ENCODE measurements at regions not wholly inside any gene's neighbourhood (a gene's known extent, or its start where the extent isn't known, plus 50 kb on each side); places are given as distances from the start of the nearest gene placed in this dataset.
"Not testable (repeated sequence)": the region's sequence is repeated elsewhere in the genome, so short reads cannot be mapped to it uniquely, and the experiment has no call there.

DNA sequence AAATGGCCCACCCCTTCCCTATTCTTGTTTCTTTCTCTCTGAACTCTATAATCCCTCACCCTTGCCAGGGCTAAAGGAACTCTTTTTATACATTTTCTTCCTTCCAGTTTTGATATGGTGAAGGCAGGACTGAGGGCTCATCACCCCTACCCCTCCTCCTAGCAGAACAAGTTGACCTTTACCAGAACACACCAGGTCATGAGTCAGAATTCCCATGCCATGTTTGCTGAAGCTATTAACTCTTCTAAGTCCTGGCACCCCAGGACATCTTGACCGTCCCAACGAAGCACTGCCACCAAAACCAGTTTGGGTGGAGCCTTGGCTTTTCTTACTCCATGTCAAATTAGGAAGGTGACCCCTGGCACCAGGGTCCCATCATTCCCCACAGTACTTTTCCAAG is 57.5 kb upstream of the DYNLT3 start:
- no peak for TF ChIP-seq POLR2A (IDR thresholded peaks at IDR 0.05; ENCODE audit: low read length)
- TF ChIP-seq GATA1 (IDR thresholded peaks at IDR 0.05; ENCODE audit: low read depth, low read length): no peak
- DNase-seq: no peak

DNA sequence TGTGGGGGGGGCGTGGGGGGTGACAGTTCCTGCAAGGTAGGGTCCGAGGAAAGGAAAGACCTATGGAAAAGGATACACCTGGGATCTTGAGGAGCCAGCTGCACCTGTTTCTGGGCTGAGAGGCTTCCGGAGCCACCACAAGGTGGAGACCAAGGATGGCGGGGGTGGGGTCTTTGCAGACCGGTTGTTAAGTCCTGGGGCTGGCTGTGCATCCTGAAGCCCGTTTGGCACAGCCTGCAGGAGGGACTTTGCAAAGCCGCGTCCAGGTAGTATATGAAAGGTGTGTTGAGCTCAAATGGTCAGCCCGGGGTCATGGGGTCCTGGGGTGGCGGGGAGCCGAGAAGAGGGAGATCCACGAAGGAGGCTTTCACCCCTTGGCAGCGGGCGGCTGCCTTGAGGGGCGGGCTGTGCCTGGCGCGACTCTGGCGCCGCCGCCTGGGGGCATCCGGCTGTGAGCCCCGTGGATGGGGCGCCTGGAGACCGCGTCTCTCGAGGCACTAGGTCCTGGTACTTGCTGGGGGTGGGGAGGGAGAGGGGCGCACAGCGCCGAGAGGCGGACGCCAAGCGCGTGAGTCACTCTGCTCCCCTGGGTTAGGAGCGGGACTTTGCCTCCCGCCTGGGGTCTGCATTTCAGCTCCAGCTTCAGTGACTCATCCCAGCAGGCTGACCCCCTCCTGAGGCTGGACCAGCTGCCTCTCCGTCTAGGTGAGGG is 58.2 kb upstream of the DYNLT3 start:
- TF ChIP-seq POLR2A (IDR thresholded peaks at IDR 0.05; ENCODE audit: low read length) (no peak), GATA1 (IDR thresholded peaks at IDR 0.05; ENCODE audit: low read depth, low read length) (no peak)
- DNase-seq: peak; percentile 2 to 32

DNA sequence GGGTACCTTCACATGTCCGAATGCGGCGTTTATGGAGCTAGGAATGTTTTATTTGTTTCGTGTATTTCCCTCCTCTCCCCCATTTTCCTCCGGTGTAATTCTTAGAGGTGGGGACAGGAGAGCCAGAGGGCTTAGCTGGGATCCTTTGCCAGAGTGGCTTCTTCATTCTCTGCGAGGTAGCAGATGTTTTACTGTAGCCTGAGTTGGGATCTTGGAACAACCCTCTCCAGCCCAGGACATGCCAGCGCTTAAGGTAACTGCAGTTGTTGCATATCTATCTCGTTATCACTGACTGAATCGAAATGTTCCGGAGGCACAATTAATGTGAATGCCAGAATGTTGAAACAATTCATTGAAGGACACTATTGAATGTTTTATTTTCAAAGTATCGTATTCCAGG is 59.0 kb upstream of the DYNLT3 start:
- no peak for TF ChIP-seq GATA1 (IDR thresholded peaks at IDR 0.05; ENCODE audit: low read depth, low read length)
- TF ChIP-seq POLR2A (IDR thresholded peaks at IDR 0.05; ENCODE audit: low read length): no peak
- DNase-seq: no peak

DNA sequence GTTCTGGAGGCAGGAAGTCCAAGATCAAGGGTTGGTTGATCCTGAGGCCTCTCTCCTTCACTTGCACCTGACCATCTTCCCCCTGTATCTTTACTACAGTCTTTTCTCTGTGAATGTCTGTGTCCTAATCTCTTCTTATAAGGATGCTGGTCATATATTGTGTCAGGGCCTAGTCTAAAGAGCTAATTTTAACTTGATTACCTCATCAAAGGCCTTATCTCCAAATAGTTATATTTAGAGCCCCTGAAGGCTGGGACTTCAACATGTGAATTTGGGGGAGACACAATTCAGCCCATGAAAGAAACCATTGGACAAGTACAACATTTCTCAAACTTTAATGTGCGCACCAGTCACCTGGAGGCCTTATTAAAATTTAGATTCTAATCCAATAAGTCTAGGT is 62.8 kb upstream of the DYNLT3 start:
- peak in 1 of 2 experiments; percentile 13 for DNase-seq
- TF ChIP-seq GATA1 (IDR thresholded peaks at IDR 0.05; ENCODE audit: low read depth, low read length): no peak

DNA sequence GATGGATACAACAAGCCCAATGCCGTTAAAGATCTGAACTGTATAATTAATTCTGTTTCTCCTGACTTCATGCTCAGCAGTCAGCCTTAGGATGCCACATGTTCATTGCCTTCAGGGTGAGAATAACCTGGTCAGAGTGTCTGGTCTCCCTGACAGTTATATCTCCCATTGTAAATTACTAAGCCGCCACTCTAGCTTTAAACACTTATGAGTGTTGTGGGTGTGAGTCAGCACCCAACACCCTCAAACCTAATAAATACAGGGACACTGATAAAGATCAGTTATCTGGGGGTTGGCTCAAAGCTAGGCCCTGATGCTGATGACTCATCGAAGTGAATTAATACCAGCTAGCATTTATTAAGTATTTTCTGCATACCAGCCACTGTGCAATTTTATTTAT is 64.9 kb upstream of the DYNLT3 start:
- DNase-seq: peak; percentile 54 to 66
- TF ChIP-seq POLR2A (IDR thresholded peaks at IDR 0.05; ENCODE audit: low read length) (no peak), GATA1 (IDR thresholded peaks at IDR 0.05; ENCODE audit: low read depth, low read length) (no peak)

DNA sequence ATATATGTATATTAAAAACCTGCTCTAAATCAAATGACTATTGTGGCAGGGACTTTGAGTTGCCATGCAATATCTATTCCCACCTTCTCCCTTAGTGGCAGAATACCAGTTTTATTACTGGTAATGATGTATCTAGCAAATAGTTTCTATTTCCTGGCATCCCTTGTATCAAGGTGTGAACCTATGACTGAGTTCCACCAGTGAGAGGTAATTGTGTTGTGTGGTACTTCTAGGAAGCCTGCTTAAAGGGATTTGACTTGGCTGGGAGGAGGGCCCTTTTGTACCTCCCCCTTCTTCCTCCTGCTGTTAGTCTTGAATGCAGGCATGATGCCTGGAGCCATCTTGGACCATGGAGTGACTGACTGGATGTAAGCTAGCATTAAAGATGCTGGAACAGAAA is 65.4 kb upstream of the DYNLT3 start:
- no peak for DNase-seq
- TF ChIP-seq GATA1 (IDR thresholded peaks at IDR 0.05; ENCODE audit: low read depth, low read length): no peak
- no peak for TF ChIP-seq POLR2A (IDR thresholded peaks at IDR 0.05; ENCODE audit: low read length)

DNA sequence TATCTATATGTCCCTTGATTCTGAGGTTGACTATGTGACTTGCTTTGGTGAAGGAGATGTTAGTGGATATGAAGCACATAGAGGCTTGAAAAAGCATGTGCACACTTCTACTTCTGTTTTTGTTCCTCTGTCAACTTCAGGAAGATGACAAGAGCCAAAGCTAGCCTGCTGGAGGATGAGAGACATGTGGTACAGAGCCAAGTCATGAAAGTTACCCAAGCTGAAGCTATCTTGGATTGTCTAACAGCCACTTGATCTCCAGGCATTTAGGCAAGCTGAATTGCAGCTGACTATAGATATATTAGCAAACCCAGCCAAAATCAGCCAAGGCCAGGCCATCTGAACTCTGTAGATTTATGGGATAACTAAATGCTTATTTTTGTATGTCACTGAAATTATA is 70.8 kb upstream of the DYNLT3 start:
- DNase-seq: no peak
- TF ChIP-seq POLR2A (IDR thresholded peaks at IDR 0.05; ENCODE audit: low read length) (no peak), GATA1 (IDR thresholded peaks at IDR 0.05; ENCODE audit: low read depth, low read length) (no peak)

GRCh38 chrX:37918703-37919102 is 71.3 kb upstream of the DYNLT3 start:
- TF ChIP-seq POLR2A (IDR thresholded peaks at IDR 0.05; ENCODE audit: low read length) (no peak), GATA1 (IDR thresholded peaks at IDR 0.05; ENCODE audit: low read depth, low read length) (no peak)
- DNase-seq: no peak

GRCh38 chrX:37921758-37922157 is 74.4 kb upstream of the DYNLT3 start:
- no peak for DNase-seq
- TF ChIP-seq POLR2A (IDR thresholded peaks at IDR 0.05; ENCODE audit: low read length): no peak
- TF ChIP-seq GATA1 (IDR thresholded peaks at IDR 0.05; ENCODE audit: low read depth, low read length): no peak

- peak; percentile 55 to 69 for DNase-seq
- no peak for TF ChIP-seq POLR2A (IDR thresholded peaks at IDR 0.05; ENCODE audit: low read length)
- TF ChIP-seq GATA1 (IDR thresholded peaks at IDR 0.05; ENCODE audit: low read depth, low read length): no peak
These were observed 75.6 kb upstream of the DYNLT3 start for GRCh38 chrX:37922928-37923327.

GRCh38 chrX:37925761-37926160 is 78.4 kb upstream of the DYNLT3 start:
- not testable (repeated sequence) for DNase-seq

DNA sequence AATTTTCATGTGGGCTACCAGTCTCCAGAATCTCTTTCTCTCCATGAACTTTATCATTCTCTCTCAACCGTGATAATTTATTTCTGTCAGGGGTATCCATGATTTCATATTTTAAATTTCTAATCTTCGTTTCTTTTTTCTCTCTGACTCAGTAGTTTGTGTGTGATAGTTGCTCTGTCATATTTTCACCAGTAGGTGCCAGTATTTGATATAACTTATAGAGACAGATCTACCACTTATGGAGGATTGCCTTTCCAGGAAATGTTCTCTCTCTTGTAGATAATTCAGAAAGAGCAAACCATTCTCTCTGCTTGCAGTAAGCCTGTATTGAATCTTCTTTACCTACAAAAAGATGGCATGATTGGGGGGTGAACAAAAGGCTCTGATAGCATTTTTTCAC is 79.3 kb upstream of the DYNLT3 start:
- peak; percentile 23 to 36 for DNase-seq
- TF ChIP-seq POLR2A (IDR thresholded peaks at IDR 0.05; ENCODE audit: low read length): no peak
- no peak for TF ChIP-seq GATA1 (IDR thresholded peaks at IDR 0.05; ENCODE audit: low read depth, low read length)

- TF ChIP-seq POLR2A (IDR thresholded peaks at IDR 0.05; ENCODE audit: low read length): no peak
- TF ChIP-seq GATA1 (IDR thresholded peaks at IDR 0.05; ENCODE audit: low read depth, low read length): no peak
- DNase-seq: no peak
These were observed 64.2 kb upstream of the SYTL5 start for GRCh38 chrX:37942170-37942569.

- DNase-seq: no peak
- TF ChIP-seq GATA1 (IDR thresholded peaks at IDR 0.05; ENCODE audit: low read depth, low read length) (no peak), POLR2A (IDR thresholded peaks at IDR 0.05; ENCODE audit: low read length) (no peak)
These were observed 62.6 kb upstream of the SYTL5 start for GRCh38 chrX:37943554-37944344.

DNA sequence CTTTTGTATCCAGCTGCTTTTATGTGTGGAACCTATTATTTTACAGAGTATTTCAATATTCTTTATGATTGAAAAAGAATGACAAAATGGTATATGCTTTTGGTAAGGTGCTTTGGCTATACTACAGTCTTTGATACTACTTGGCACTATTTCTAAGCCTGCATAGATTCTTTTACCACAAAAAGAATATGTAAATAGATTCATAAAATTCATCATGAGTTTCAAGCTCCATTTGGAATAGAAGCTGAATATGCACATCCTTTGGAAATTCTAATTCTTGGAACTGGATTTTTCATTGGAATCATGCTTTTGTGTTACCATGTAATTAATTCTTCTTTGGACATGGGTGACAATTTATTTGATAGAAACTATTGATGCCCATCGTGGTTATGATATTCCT is 60.2 kb upstream of the SYTL5 start:
- TF ChIP-seq POLR2A (IDR thresholded peaks at IDR 0.05; ENCODE audit: low read length) (no peak), GATA1 (IDR thresholded peaks at IDR 0.05; ENCODE audit: low read depth, low read length) (no peak)
- no peak for DNase-seq

Data from erythroblast (primary cell).